ENCODE measurements at regions not wholly inside any gene's neighbourhood (a gene's known extent, or its start where the extent isn't known, plus 50 kb on each side); places are given as distances from the start of the nearest gene placed in this dataset.

- TF ChIP-seq CTCF (conservative IDR thresholded peaks at IDR 0.05) = no peak
- H3K27ac ChIP-seq = no peak overlapping the region
These were observed 191.4 kb downstream of the ZBTB18 start for GRCh38 chr1:244242446-244242845.

GRCh38 chr1:244246334-244246733 lies 195.3 kb downstream of the ZBTB18 start:
- no peak for TF ChIP-seq CTCF (conservative IDR thresholded peaks at IDR 0.05)

GRCh38 chr1:244248426-244248825 lies 197.3 kb downstream of the ZBTB18 start:
- TF ChIP-seq CTCF (conservative IDR thresholded peaks at IDR 0.05) = no peak
- H3K27ac ChIP-seq = peak overlapping the region; percentile 45

More at GRCh38 chr1:244246334-244246733, 195.3 kb downstream of the ZBTB18 start:
- H3K27ac ChIP-seq = no peak overlapping the region

GRCh38 chr1:244252211-244252610 lies 199.5 kb downstream of the ADSS2 start:
- no peak for TF ChIP-seq CTCF (conservative IDR thresholded peaks at IDR 0.05)
- H3K27ac ChIP-seq = peak overlapping the region; percentile 94; the same call in 1 of the 2 replicates

- peak overlapping the region; percentile 94 for H3K27ac ChIP-seq
- TF ChIP-seq CTCF (conservative IDR thresholded peaks at IDR 0.05) = no peak; the same call in 1 of the 2 replicates
These were observed 197.2 kb downstream of the ADSS2 start for GRCh38 chr1:244254467-244254866.

- no peak for TF ChIP-seq CTCF (conservative IDR thresholded peaks at IDR 0.05)
- H3K27ac ChIP-seq = peak overlapping the region; percentile 94
These were observed 196.2 kb downstream of the ADSS2 start for GRCh38 chr1:244255426-244255965.

GRCh38 chr1:244256086-244256676 lies 195.5 kb downstream of the ADSS2 start:
- no peak for TF ChIP-seq CTCF (conservative IDR thresholded peaks at IDR 0.05)

More at GRCh38 chr1:244256086-244256676, 195.5 kb downstream of the ADSS2 start:
- H3K27ac ChIP-seq = peak overlapping the region; percentile 94
